Endothelial cell of umbilical vein (primary cell): ENCODE measurements at regions not wholly inside any gene's neighbourhood (a gene's known extent, or its start where the extent isn't known, plus 50 kb on each side); places are given as distances from the start of the nearest gene placed in this dataset.

ENCODE experiments used
- BruUV-seq: library from RNA; stranded (reverse); fragments of 400-500 nt; replicated peaks from 2 replicates; lab custom pipeline; 2021; lab: Mats Ljungman, UMichigan
- CTCF ChIA-PET: fragments of 300-600, 350-600 bp; sonication (Branson Sonifier 250); formaldehyde crosslinking; loops from one replicate; lab custom pipeline; 2021; ENCODE audit warnings: antibody characterized with exemption, inconsistent platforms; lab: Charles Lee
- POLR2A ChIA-PET: fragments of 300-600, 350-600 bp; sonication (Branson Sonifier 250); formaldehyde crosslinking; loops from one replicate; lab custom pipeline; 2021; ENCODE audit warnings: antibody characterized with exemption, inconsistent platforms; lab: Charles Lee
- DNase-seq: peaks from one replicate; pipeline ENCODE4 v3.0.0-alpha.2; 2011; ENCODE audit warnings: low read depth, low spot score
- FAIRE-seq: peaks from 2 replicates; lab custom pipeline; 2011; peaks lifted over from hg19 to GRCh38; lab: Jason Lieb, UNC
- H2AFZ ChIP-seq: 2 replicates; pipeline ENCODE4 v1.6.0; 2012; ENCODE audit warnings: low read depth, low read length, control low read depth, inconsistent platforms
- H3K27ac ChIP-seq: 2 replicates; pipeline ENCODE4 v1.5.1; 2011; ENCODE audit warnings: low read depth, mild to moderate bottlenecking, control low read depth, low read length, moderate library complexity; ENCODE audit not compliant: insufficient read depth
- H3K27me3 ChIP-seq, 2 experiments: 2 replicates each; pipeline versions ENCODE4 v1.6.0 to v1.6.1; 2011; ENCODE audit warnings: low read length in 2 of 2, mixed read lengths in 1 of 2; ENCODE audit not compliant: control insufficient read depth in 2 of 2, insufficient read depth in 2 of 2
- H3K36me3 ChIP-seq, 2 experiments: 2 replicates in 1 of 2; 3 replicates in 1 of 2; pipeline ENCODE4 v1.5.1; 2011; ENCODE audit warnings: low read length in 2 of 2, mild to moderate bottlenecking in 1 of 2, moderate library complexity in 1 of 2; ENCODE audit not compliant: control insufficient read depth in 2 of 2, insufficient read depth in 2 of 2; ENCODE audit errors: extremely low read depth in 1 of 2
- H3K4me1 ChIP-seq: 3 replicates; pipeline ENCODE4 v1.5.1; 2011; ENCODE audit warnings: mild to moderate bottlenecking, low read length; ENCODE audit not compliant: control insufficient read depth, insufficient read depth; ENCODE audit errors: extremely low read depth
- H3K4me2 ChIP-seq: 2 replicates; pipeline ENCODE4 v1.6.1; 2011; ENCODE audit warnings: low read length, control low read depth, mixed read lengths; ENCODE audit not compliant: insufficient read depth
- H3K4me3 ChIP-seq, 3 experiments: fragments of 200-600 bp in 1 of 3; sonication (generic), shearing (Covaris generic) in 1 of 3; replicated peaks in 1 of 3; 2 replicates each; pipeline ENCODE4 v1.5.1; 2011 to 2016; ENCODE audit warnings: control low read depth in 3 of 3, low read length in 3 of 3, mild to moderate bottlenecking in 2 of 3, inconsistent platforms in 1 of 3, low read depth in 1 of 3, moderate library complexity in 1 of 3; ENCODE audit not compliant: insufficient read depth in 1 of 3
- H3K79me2 ChIP-seq: 2 replicates; pipeline ENCODE4 v1.6.0; 2012; ENCODE audit warnings: low read length, inconsistent platforms; ENCODE audit not compliant: control insufficient read depth, insufficient read depth
- H3K9ac ChIP-seq: replicated peaks from 2 replicates; pipeline ENCODE3; 2011; ENCODE audit warnings: low read length, control low read depth; ENCODE audit not compliant: insufficient read depth; ENCODE audit errors: extremely low read depth
- H3K9me1 ChIP-seq: replicated peaks from 3 replicates; pipeline ENCODE4 v1.6.0; 2011; ENCODE audit warnings: mild to moderate bottlenecking, low read length; ENCODE audit not compliant: control insufficient read depth, insufficient read depth; ENCODE audit errors: extremely low read depth
- H3K9me3 ChIP-seq: replicated peaks from 2 replicates; pipeline ENCODE4 v1.5.1; 2012; ENCODE audit warnings: low read length, inconsistent platforms; ENCODE audit not compliant: control insufficient read depth, insufficient read depth
- H4K20me1 ChIP-seq: replicated peaks from 2 replicates; pipeline ENCODE3; 2011; ENCODE audit warnings: mild to moderate bottlenecking, low read length; ENCODE audit not compliant: control insufficient read depth, insufficient read depth; ENCODE audit errors: extremely low read depth
- CTCF ChIP-seq, 2 donors: IDR thresholded peaks; 1 replicate in 1 of 2; 2 replicates in 1 of 2; pipeline ENCODE4 v1.5.1; 2011; ENCODE audit warnings: low read length in 2 of 2, mild to moderate bottlenecking in 2 of 2, moderate library complexity in 2 of 2, control low read depth in 1 of 2, inconsistent platforms in 1 of 2, low read depth in 1 of 2; ENCODE audit not compliant: insufficient read depth in 1 of 2; ENCODE audit errors: extremely low read depth in 1 of 2
- EZH2 ChIP-seq: IDR thresholded peaks from 2 replicates; pipeline ENCODE4 v1.6.1; 2012; ENCODE audit warnings: borderline replicate concordance, low read depth, mild to moderate bottlenecking, moderate library complexity, low read length, inconsistent platforms; ENCODE audit not compliant: severe bottlenecking
- FOS ChIP-seq: IDR thresholded peaks from 2 replicates; pipeline ENCODE4 v1.6.1; 2011; ENCODE audit warnings: mild to moderate bottlenecking, low read length, moderate library complexity, borderline replicate concordance; ENCODE audit not compliant: insufficient read depth
- GATA2 ChIP-seq: IDR thresholded peaks from 2 replicates; pipeline ENCODE4 v1.7.0; 2011; ENCODE audit warnings: low read depth, mild to moderate bottlenecking, moderate library complexity, mixed read lengths, low read length; ENCODE audit not compliant: insufficient read length, insufficient read depth
- JUN ChIP-seq: IDR thresholded peaks from 2 replicates; pipeline ENCODE4 v1.6.1; 2011; ENCODE audit warnings: borderline replicate concordance, low read depth; ENCODE audit not compliant: insufficient read length, insufficient read depth
- MYC ChIP-seq: IDR thresholded peaks from one replicate; pipeline ENCODE4 v1.6.1; 2011; ENCODE audit warnings: mild to moderate bottlenecking, low read depth, low read length
- POLR2A ChIP-seq: IDR thresholded peaks from 2 replicates; pipeline ENCODE4 v1.6.1; 2012; ENCODE audit warnings: low read depth, mild to moderate bottlenecking, control low read depth, low read length
- POLR2AphosphoS5 ChIP-seq: IDR thresholded peaks from 2 replicates; pipeline ENCODE4 v1.6.1; 2012; ENCODE audit warnings: low read depth, mild to moderate bottlenecking, control low read depth, low read length, moderate library complexity; ENCODE audit not compliant: insufficient read depth
- dilution Hi-C: fragments of 300-500 bp; cut with MboI; formaldehyde crosslinking; loops from one replicate; pipeline ENCODE4 v1.15.0; 2019; ENCODE audit warnings: low sequenced_read_pairs; ENCODE audit not compliant: extremely low pct_ligation_motif_present
- intact Hi-C: fragments of 100-400 bp; cut with micrococcal nuclease; formaldehyde crosslinking; loops from one replicate; pipeline ENCODE4 v1.10.0; 2022
- TF ChIP-seq, protein P1 (sequence below): IDR thresholded peaks from 2 replicates; pipeline ENCODE4 v1.6.1; 2011; ENCODE audit not compliant: insufficient read depth, insufficient read length

DNA sequence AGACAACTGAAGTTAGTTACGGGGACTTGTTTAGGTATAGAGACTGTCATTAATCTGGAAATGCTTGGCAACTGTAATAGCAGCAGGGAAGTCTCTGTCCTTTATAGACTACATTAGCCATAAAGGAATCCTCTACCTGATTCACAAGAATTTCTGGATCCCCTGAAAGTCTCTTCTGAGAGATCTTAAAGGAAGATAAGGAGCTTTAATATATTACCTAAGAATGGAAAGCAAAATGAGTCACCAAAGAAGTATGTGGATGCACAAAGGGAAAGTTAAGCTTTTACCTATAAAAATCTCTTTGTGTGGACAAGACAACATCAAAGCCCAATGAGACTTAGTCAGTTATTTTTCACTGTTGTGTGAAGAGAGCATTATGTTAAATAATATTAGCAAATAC lies 92.2 kb upstream of the RSPO3 start:
- H3K79me2 ChIP-seq = no peaks in the 10 kb centered on the region
- BruUV-seq = no TSS peak

GRCh38 chr6:127030111-127030510 lies 88.4 kb upstream of the RSPO3 start:
- DNase-seq (no peak), FAIRE-seq (no peak)
- BruUV-seq = no TSS peak
- Histone ChIP-seq H3K27ac (no peak overlapping the region), H3K36me3 (no peaks in the 10 kb centered on the region), H2AFZ (no peak overlapping the region), H3K9me1 (no peaks in the 10 kb centered on the region), H3K4me1 (peaks cover 4% of the 10 kb centered on the region), H4K20me1 (no peaks in the 10 kb centered on the region), H3K4me3 (no peak overlapping the region), H3K4me2 (no peak overlapping the region), H3K79me2 (no peaks in the 10 kb centered on the region), H3K9ac (no peak overlapping the region), H3K9me3 (no peaks in the 10 kb centered on the region), H3K27me3 (no peaks in the 10 kb centered on the region)
- POLR2A ChIA-PET = no interaction called here
- CTCF ChIA-PET = no interaction called here
- no peak for TF ChIP-seq EZH2
- TF ChIP-seq MYC = no peak
- TF ChIP-seq CTCF (IDR thresholded peaks at IDR 0.05; ENCODE audit: extremely low read depth in 1 of 2, insufficient read depth in 1 of 2, low read depth in 1 of 2, low read length in 2 of 2) = no peak
- no peak for TF ChIP-seq POLR2AphosphoS5
- no peak for TF ChIP-seq JUN
- no peak for TF ChIP-seq FOS
- TF ChIP-seq GATA2 = no peak
- TF ChIP-seq POLR2A = no peak
- TF ChIP-seq, protein P1, sequence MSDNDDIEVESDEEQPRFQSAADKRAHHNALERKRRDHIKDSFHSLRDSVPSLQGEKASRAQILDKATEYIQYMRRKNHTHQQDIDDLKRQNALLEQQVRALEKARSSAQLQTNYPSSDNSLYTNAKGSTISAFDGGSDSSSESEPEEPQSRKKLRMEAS = no peak
- intact Hi-C loops (no loop called here), dilution Hi-C loops (no loop called here)

More for the DNA sequence above, 92.2 kb upstream of the RSPO3 start:
- Histone ChIP-seq H3K27me3 (no peaks in the 10 kb centered on the region), H3K27ac (no peak overlapping the region), H3K9ac (no peak overlapping the region), H4K20me1 (no peaks in the 10 kb centered on the region), H3K9me3 (no peaks in the 10 kb centered on the region), H3K4me1 (peaks cover 4% of the 10 kb centered on the region), H3K4me2 (no peak overlapping the region), H3K9me1 (no peaks in the 10 kb centered on the region), H2AFZ (no peak overlapping the region), H3K36me3 (no peaks in the 10 kb centered on the region), H3K4me3 (no peak overlapping the region)
- ChIA-PET CTCF (interaction anchor here (1.5 kb wide), 1 partner anchor 222 kb away, joined by 4 read pairs; no protein-coding TSS in a partner anchor), POLR2A (no interaction called here)
- intact Hi-C loops (no loop called here), dilution Hi-C loops (no loop called here)
- no peak for FAIRE-seq
- peak; percentile 74 for TF ChIP-seq GATA2
- no peak for TF ChIP-seq POLR2A
- peak; percentile 22 for TF ChIP-seq FOS
- no peak for TF ChIP-seq POLR2AphosphoS5
- TF ChIP-seq JUN = peak; percentile 39
- no peak for DNase-seq
